Body of pancreas (tissue), 4 donors: ENCODE measurements at regions not wholly inside any gene's neighbourhood (a gene's known extent, or its start where the extent isn't known, plus 50 kb on each side); places are given as distances from the start of the nearest gene placed in this dataset.

ENCODE experiments used
- ATAC-seq: fragments of 150-250 bp; one replicate; pipeline ENCODE4 v1.9.1; 2016
- DNase-seq, 4 donors: peaks; one replicate each; pipeline ENCODE4 v3.0.0-alpha.2; 2019
- H3K27ac ChIP-seq, 4 donors: fragments of 200-600 bp; sonication (generic); 1 replicate in 3 of 4; 2 replicates in 1 of 4; pipeline versions ENCODE4 v1.5.1 to v1.6.1; 2016 to 2019; ENCODE audit warnings: mild to moderate bottlenecking in 1 of 4, mixed read lengths in 1 of 4, moderate library complexity in 1 of 4
- H3K27me3 ChIP-seq, 2 donors: fragments of 200-600 bp; sonication (generic); one replicate each; pipeline ENCODE4 v1.6.0; 2016; ENCODE audit warnings: mild to moderate bottlenecking in 1 of 2
- H3K36me3 ChIP-seq, 2 donors: fragments of 200-600 bp; sonication (generic); replicated peaks in 1 of 2; 2 replicates each; pipeline ENCODE4 v1.5.1; 2016; ENCODE audit warnings: low read depth in 2 of 2; ENCODE audit not compliant: insufficient read depth in 1 of 2
- H3K4me1 ChIP-seq: fragments of 200-600 bp; sonication (generic); one replicate; pipeline ENCODE4 v1.6.0; 2016
- H3K4me3 ChIP-seq, 2 donors: fragments of 200-600 bp; sonication (generic); 1 replicate in 1 of 2; 2 replicates in 1 of 2; pipeline ENCODE4 v1.5.1; 2016 to 2019
- H3K9me3 ChIP-seq, 3 donors: fragments of 200-600 bp; sonication (generic); 1 replicate in 2 of 3; 2 replicates in 1 of 3; pipeline ENCODE4 v1.5.1; 2016
- POLR2A ChIP-seq, 3 donors: fragments of 450-650 bp; IDR thresholded peaks; one replicate each; pipeline ENCODE4 v1.6.1; 2016; ENCODE audit warnings: antibody characterized with exemption in 3 of 3, mild to moderate bottlenecking in 2 of 3
- WGBS, 2 donors: methylation state at CpG; one replicate each; pipeline ENCODE4 v1.1.5; 2017; 5-methylcytosine and 5-hydroxymethylcytosine counted together
- intact Hi-C: fragments of 100-400 bp; cut with DNase I; formaldehyde crosslinking; loops from one replicate; pipeline ENCODE4 v1.15.1; 2023
- TF ChIP-seq, protein P1 (sequence below), 7 experiments: fragments of 450-650 bp in 4 of 7; fragments of 200-600 bp in 3 of 7; sonication (generic) in 3 of 7; IDR thresholded peaks; one replicate each; pipeline ENCODE4 v1.5.1; 2016 to 2019; ENCODE audit warnings: antibody characterized with exemption in 7 of 7

DNA sequence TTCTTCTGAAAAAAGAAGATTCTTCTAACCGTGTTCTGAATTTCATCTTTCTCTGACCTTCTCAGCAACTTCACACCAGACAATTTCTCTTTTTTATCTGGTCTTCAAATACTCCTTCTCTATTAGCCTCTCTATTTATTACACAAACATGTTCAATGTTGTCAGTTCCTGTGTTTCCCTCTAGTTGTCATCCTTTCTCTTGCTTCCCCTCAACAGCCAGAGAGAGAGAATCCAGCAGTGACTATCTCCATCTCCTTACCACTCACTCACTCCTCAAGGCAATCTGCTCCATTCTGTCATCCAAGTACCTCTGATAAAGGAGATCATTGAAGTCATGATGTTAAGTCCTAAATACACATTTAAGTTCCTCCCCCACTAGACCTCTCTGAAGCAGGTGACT, 491.9 kb upstream of the CHAC2 start:
- TF ChIP-seq POLR2A (IDR thresholded peaks at IDR 0.05) = no peak
- TF ChIP-seq, protein P1, sequence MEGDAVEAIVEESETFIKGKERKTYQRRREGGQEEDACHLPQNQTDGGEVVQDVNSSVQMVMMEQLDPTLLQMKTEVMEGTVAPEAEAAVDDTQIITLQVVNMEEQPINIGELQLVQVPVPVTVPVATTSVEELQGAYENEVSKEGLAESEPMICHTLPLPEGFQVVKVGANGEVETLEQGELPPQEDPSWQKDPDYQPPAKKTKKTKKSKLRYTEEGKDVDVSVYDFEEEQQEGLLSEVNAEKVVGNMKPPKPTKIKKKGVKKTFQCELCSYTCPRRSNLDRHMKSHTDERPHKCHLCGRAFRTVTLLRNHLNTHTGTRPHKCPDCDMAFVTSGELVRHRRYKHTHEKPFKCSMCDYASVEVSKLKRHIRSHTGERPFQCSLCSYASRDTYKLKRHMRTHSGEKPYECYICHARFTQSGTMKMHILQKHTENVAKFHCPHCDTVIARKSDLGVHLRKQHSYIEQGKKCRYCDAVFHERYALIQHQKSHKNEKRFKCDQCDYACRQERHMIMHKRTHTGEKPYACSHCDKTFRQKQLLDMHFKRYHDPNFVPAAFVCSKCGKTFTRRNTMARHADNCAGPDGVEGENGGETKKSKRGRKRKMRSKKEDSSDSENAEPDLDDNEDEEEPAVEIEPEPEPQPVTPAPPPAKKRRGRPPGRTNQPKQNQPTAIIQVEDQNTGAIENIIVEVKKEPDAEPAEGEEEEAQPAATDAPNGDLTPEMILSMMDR (IDR thresholded peaks at IDR 0.05) = no peak
- H3K27ac ChIP-seq = no peak overlapping the region
- DNase-seq (no peak), ATAC-seq (no peak)
- 74 to 90% methylated on average over 1 of the region's 1 CpG for WGBS, 2 donors
- no peak overlapping the region for H3K4me3 ChIP-seq
- H3K9me3 ChIP-seq = no peaks in the 10 kb centered on the region
- no peaks in the 10 kb centered on the region for H3K27me3 ChIP-seq
- peaks cover 4% of the 10 kb centered on the region for H3K4me1 ChIP-seq
- H3K36me3 ChIP-seq = no peaks in the 10 kb centered on the region
- intact Hi-C loops = no loop called here

DNA sequence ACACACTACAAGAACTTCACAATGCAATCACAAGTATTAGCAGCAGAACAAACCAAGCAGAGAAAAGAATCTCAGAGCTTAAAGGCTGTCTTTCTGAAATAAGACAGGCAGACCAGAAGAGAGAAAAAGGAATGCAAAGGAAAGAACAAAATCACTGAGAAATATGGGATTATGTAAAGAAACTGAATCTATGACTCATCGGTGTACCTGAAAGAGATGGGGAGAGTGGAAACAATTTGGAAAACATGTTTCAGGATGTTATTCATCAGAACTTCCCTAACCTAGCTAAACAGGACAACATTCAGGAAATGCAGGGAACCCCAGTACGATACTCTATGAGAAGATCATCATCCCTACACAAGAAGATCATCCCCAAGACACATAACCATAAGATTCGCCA, 499.0 kb upstream of the CHAC2 start:
- Histone ChIP-seq H3K9me3 (no peaks in the 10 kb centered on the region), H3K4me1 (no peaks in the 10 kb centered on the region), H3K27ac (no peak overlapping the region), H3K27me3 (no peaks in the 10 kb centered on the region), H3K36me3 (no peaks in the 10 kb centered on the region), H3K4me3 (no peak overlapping the region)
- DNase-seq (no peak), ATAC-seq (no peak)
- intact Hi-C loops = no loop called here
- TF ChIP-seq, protein P1 (IDR thresholded peaks at IDR 0.05) = no peak
- TF ChIP-seq POLR2A (IDR thresholded peaks at IDR 0.05) = no peak
- 91 to 93% methylated on average over 3 of the region's 3 CpGs for WGBS, 2 donors

DNA sequence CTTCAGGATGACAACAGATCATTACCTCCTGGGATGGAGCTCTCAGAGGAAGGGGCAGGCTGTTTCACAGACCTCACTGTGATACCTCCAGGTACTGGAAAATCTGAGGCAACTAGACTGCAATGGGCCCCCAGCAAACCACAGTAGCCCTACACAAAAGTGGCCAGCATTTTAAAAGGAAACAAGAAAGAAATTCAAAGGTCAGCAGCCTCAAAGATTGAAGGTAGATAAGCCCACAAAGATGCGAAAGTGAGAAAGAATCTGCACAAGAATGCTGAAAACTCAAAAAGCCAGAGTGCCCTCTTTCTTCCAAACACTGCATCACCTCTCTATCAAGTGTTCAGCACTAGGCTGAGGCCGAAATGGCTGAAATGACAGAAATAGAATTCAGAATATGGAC, 499.5 kb upstream of the CHAC2 start:
- H3K27ac ChIP-seq = no peak overlapping the region
- no peaks in the 10 kb centered on the region for H3K9me3 ChIP-seq
- H3K36me3 ChIP-seq = no peaks in the 10 kb centered on the region
- WGBS, 2 donors = 58 to 63% methylated on average over 2 of the region's 2 CpGs
- H3K27me3 ChIP-seq = no peaks in the 10 kb centered on the region
- no peaks in the 10 kb centered on the region for H3K4me1 ChIP-seq
- ATAC-seq = no peak
- no peak for TF ChIP-seq POLR2A (IDR thresholded peaks at IDR 0.05)
- TF ChIP-seq, protein P1 (IDR thresholded peaks at IDR 0.05) = peak in 2 of 7 experiments; percentile 23 to 38
- no peak for DNase-seq
- intact Hi-C loops = no loop called here
- H3K4me3 ChIP-seq = no peak overlapping the region

DNA sequence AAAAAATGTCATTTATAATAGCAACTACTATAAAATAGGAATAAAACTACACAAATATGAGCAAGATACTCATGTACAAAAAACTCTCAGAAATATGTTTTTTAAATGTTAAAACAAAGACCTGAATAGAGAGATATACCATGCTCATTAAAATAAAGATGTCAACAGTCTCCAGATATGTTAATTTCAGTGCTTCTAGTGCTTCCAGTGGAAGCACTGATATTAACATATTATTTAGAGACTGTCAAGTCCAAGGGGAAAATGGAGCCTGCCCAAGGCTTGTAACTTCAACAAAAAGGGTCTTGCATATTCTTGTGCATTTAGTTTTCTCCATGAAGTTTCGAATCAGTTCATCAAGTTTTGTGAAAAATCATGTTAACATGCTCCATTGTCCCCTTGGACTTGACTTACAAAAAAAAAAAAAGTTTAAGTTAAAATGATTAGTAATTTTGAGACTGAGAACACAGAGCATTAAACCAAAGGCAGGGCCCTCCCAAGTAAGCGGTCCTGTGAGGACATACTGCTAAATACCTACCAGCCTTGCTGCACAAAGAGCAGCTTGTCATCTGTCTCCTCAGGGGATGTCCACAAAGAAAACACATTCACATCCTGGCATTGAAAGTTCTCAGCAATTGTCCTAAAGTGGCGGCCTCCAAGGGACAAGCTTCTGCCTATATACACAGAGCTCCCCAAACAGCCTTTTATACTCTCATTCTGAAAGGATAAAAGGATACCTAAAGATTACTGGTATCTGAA, 501.9 kb upstream of the CHAC2 start:
- WGBS, 2 donors = 80 to 81% methylated on average over 3 of the region's 3 CpGs
- no peak for DNase-seq
- intact Hi-C loops = no loop called here
- TF ChIP-seq, protein P1 (IDR thresholded peaks at IDR 0.05) = no peak
- TF ChIP-seq POLR2A (IDR thresholded peaks at IDR 0.05) = no peak
- no peak for ATAC-seq
- no peaks in the 10 kb centered on the region for H3K27me3 ChIP-seq
- no peaks in the 10 kb centered on the region for H3K36me3 ChIP-seq
- no peaks in the 10 kb centered on the region for H3K9me3 ChIP-seq
- H3K4me3 ChIP-seq = no peak overlapping the region
- no peak overlapping the region for H3K27ac ChIP-seq
- no peaks in the 10 kb centered on the region for H3K4me1 ChIP-seq

DNA sequence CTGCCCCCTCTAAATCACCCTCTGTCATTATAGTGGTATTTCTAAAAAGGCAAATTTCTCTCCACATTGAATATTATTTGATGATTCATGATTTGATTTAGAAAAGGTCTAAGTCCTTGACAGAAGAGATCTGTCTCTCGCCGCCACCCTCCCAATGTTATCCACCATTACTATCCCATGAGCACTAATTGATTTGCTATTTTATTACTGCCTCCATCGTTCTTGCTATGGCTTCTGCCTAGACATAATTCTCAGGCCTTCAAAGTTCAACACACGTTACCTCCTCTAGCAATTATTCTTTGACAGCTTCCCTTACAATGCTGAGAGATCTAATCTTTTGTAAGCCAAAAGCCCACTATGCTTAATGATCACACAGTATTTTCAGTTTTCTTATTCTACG, 507.0 kb upstream of the CHAC2 start:
- 84 to 90% methylated on average over 5 of the region's 5 CpGs for WGBS, 2 donors
- intact Hi-C loops = no loop called here
- Histone ChIP-seq H3K4me3 (no peak overlapping the region), H3K9me3 (no peaks in the 10 kb centered on the region), H3K4me1 (no peaks in the 10 kb centered on the region), H3K27me3 (no peaks in the 10 kb centered on the region), H3K27ac (no peak overlapping the region), H3K36me3 (no peaks in the 10 kb centered on the region)
- no peak for ATAC-seq
- TF ChIP-seq, protein P1 (IDR thresholded peaks at IDR 0.05) = no peak
- no peak for TF ChIP-seq POLR2A (IDR thresholded peaks at IDR 0.05)
- no peak for DNase-seq
